ENCODE measurements at regions not wholly inside any gene's neighbourhood (a gene's known extent, or its start where the extent isn't known, plus 50 kb on each side); places are given as distances from the start of the nearest gene placed in this dataset.
"Not testable (repeated sequence)": the region's sequence is repeated elsewhere in the genome, so short reads cannot be mapped to it uniquely, and the experiment has no call there.

GRCh38 chr7:76736091-76736490 is 109.0 kb upstream of the POMZP3 start:
- H3K27ac ChIP-seq (ENCODE audit: low read depth, low read length); POLR2A ChIA-PET (ENCODE audit: partially characterized antibody); intact Hi-C loops (cut with micrococcal nuclease); H3K27me3 Mint-ChIP-seq; H3K36me3 Mint-ChIP-seq; DNase-seq; H3K9me3 ChIP-seq (ENCODE audit: control insufficient read depth in 1 of 2, low read length in 2 of 2); H3K27me3 ChIP-seq (ENCODE audit: insufficient read depth, low read length); CTCF ChIA-PET (ENCODE audit: partially characterized antibody); H3K4me3 Mint-ChIP-seq; H3K4me3 ChIP-seq (ENCODE audit: low read length in 2 of 2); H3K4me1 ChIP-seq (ENCODE audit: insufficient read depth, low read length); H3K36me3 ChIP-seq (ENCODE audit: insufficient read depth, low read length); H3K9me3 Mint-ChIP-seq; H3K27ac Mint-ChIP-seq: not testable (repeated sequence)
- peaks cover 1 to 11% (median 8%) of the 10 kb centered on the region in 4 donors for H3K4me1 Mint-ChIP-seq

GRCh38 chr7:76735668-76736067 is 108.6 kb upstream of the POMZP3 start:
- H3K9me3 ChIP-seq (ENCODE audit: control insufficient read depth in 1 of 2, low read length in 2 of 2); H3K27me3 ChIP-seq (ENCODE audit: insufficient read depth, low read length); H3K36me3 Mint-ChIP-seq; H3K27ac ChIP-seq (ENCODE audit: low read depth, low read length); H3K36me3 ChIP-seq (ENCODE audit: insufficient read depth, low read length); H3K27ac Mint-ChIP-seq; H3K4me3 ChIP-seq (ENCODE audit: low read length in 2 of 2); H3K9me3 Mint-ChIP-seq; H3K27me3 Mint-ChIP-seq; CTCF ChIA-PET (ENCODE audit: partially characterized antibody); intact Hi-C loops (cut with micrococcal nuclease); POLR2A ChIA-PET (ENCODE audit: partially characterized antibody); DNase-seq; H3K4me1 ChIP-seq (ENCODE audit: insufficient read depth, low read length): not testable (repeated sequence)
- Mint-ChIP-seq H3K4me1 (peaks cover 1 to 11% (median 8%) of the 10 kb centered on the region in 4 donors), H3K4me3 (peak overlapping the region in 1 of 8 donors; percentile 53)

DNA sequence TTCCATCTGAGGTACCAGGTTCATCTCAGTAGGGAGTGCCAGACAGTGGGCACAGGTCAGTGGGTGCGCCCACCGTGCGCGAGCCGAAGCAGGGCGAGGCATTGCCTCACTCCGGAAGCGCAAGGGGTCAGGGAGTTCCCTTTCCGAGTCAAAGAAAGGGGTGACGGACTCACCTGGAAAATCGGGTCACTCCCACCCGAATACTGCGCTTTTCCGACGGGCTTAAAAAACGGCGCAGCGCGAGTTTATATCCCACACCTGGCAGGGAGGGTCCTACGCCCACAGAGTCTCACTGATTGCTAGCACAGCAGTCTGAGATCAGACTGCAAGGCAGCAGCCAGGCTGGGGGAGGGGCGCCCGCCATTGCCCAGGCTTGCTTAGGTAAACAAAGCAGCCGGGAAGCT is 101.5 kb upstream of the POMZP3 start:
- DNase-seq; POLR2A ChIA-PET (ENCODE audit: partially characterized antibody); H3K4me3 ChIP-seq (ENCODE audit: low read length in 2 of 2); H3K36me3 Mint-ChIP-seq; intact Hi-C loops (cut with micrococcal nuclease); H3K27me3 ChIP-seq (ENCODE audit: insufficient read depth, low read length); H3K4me1 Mint-ChIP-seq; H3K27me3 Mint-ChIP-seq; H3K4me1 ChIP-seq (ENCODE audit: insufficient read depth, low read length); H3K9me3 Mint-ChIP-seq; H3K36me3 ChIP-seq (ENCODE audit: insufficient read depth, low read length); H3K4me3 Mint-ChIP-seq; H3K9me3 ChIP-seq (ENCODE audit: control insufficient read depth in 1 of 2, low read length in 2 of 2); H3K27ac Mint-ChIP-seq; H3K27ac ChIP-seq (ENCODE audit: low read depth, low read length); CTCF ChIA-PET (ENCODE audit: partially characterized antibody): not testable (repeated sequence)

GRCh38 chr7:76723928-76724327 is 96.8 kb upstream of the POMZP3 start:
- H3K9me3 ChIP-seq (ENCODE audit: control insufficient read depth in 1 of 2, low read length in 2 of 2); H3K36me3 ChIP-seq (ENCODE audit: insufficient read depth, low read length); CTCF ChIA-PET (ENCODE audit: partially characterized antibody); H3K4me1 Mint-ChIP-seq; H3K4me1 ChIP-seq (ENCODE audit: insufficient read depth, low read length); H3K27ac Mint-ChIP-seq; intact Hi-C loops (cut with micrococcal nuclease); POLR2A ChIA-PET (ENCODE audit: partially characterized antibody); H3K27me3 ChIP-seq (ENCODE audit: insufficient read depth, low read length); DNase-seq; H3K4me3 Mint-ChIP-seq; H3K36me3 Mint-ChIP-seq; H3K9me3 Mint-ChIP-seq; H3K4me3 ChIP-seq (ENCODE audit: low read length in 2 of 2); H3K27ac ChIP-seq (ENCODE audit: low read depth, low read length): not testable (repeated sequence)
- H3K27me3 Mint-ChIP-seq, result peaks cover 4 to 13% of the 10 kb centered on the region in 2 donors

GRCh38 chr7:76716551-76716950 is 89.5 kb upstream of the POMZP3 start:
- not testable (repeated sequence) for H3K36me3 Mint-ChIP-seq, H3K27ac Mint-ChIP-seq

GRCh38 chr7:76712926-76713325 is 85.8 kb upstream of the POMZP3 start:
- H3K27me3 Mint-ChIP-seq; intact Hi-C loops (cut with micrococcal nuclease); H3K4me1 Mint-ChIP-seq; H3K4me3 ChIP-seq (ENCODE audit: low read length in 2 of 2); H3K4me3 Mint-ChIP-seq; H3K36me3 ChIP-seq (ENCODE audit: insufficient read depth, low read length); POLR2A ChIA-PET (ENCODE audit: partially characterized antibody); DNase-seq; CTCF ChIA-PET (ENCODE audit: partially characterized antibody); H3K27ac Mint-ChIP-seq; H3K9me3 ChIP-seq (ENCODE audit: control insufficient read depth in 1 of 2, low read length in 2 of 2); H3K4me1 ChIP-seq (ENCODE audit: insufficient read depth, low read length); H3K36me3 Mint-ChIP-seq; H3K27ac ChIP-seq (ENCODE audit: low read depth, low read length); H3K27me3 ChIP-seq (ENCODE audit: insufficient read depth, low read length): not testable (repeated sequence)
- H3K9me3 Mint-ChIP-seq, result peaks cover 0 to 25% (median 13%) of the 10 kb centered on the region in 8 donors

More at GRCh38 chr7:76716551-76716950, 89.5 kb upstream of the POMZP3 start:
- intact Hi-C loops (cut with micrococcal nuclease); H3K27me3 ChIP-seq (ENCODE audit: insufficient read depth, low read length); H3K27ac ChIP-seq (ENCODE audit: low read depth, low read length); POLR2A ChIA-PET (ENCODE audit: partially characterized antibody); H3K4me1 Mint-ChIP-seq; H3K4me1 ChIP-seq (ENCODE audit: insufficient read depth, low read length); H3K9me3 ChIP-seq (ENCODE audit: control insufficient read depth in 1 of 2, low read length in 2 of 2); H3K36me3 ChIP-seq (ENCODE audit: insufficient read depth, low read length); CTCF ChIA-PET (ENCODE audit: partially characterized antibody); DNase-seq; H3K27me3 Mint-ChIP-seq; H3K4me3 ChIP-seq (ENCODE audit: low read length in 2 of 2); H3K4me3 Mint-ChIP-seq: not testable (repeated sequence)
- H3K9me3 Mint-ChIP-seq, result peaks cover 0 to 29% (median 15%) of the 10 kb centered on the region in 8 donors

DNA sequence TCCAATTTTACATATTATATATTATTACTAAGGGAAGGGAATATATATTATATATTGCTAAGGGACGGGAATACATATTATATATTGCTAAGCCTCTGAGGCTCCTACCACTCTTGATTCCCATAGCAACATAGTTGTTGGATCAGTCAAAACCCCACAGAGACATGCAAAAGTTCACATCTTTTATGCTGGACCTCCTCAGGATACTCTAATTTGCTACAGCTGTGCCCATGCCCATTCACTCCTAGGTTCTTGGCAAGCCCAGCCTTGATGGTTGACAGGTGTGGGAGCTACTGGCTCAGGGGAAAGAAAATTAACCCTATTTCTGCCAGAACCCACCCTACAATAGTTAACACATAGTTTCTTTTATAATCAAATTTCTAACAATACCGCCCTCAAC is 84.6 kb upstream of the POMZP3 start:
- H3K27ac ChIP-seq (ENCODE audit: low read depth, low read length); H3K4me1 Mint-ChIP-seq; H3K27me3 Mint-ChIP-seq; H3K27ac Mint-ChIP-seq; CTCF ChIA-PET (ENCODE audit: partially characterized antibody); intact Hi-C loops (cut with micrococcal nuclease); DNase-seq; H3K36me3 Mint-ChIP-seq; H3K27me3 ChIP-seq (ENCODE audit: insufficient read depth, low read length); POLR2A ChIA-PET (ENCODE audit: partially characterized antibody); H3K9me3 ChIP-seq (ENCODE audit: control insufficient read depth in 1 of 2, low read length in 2 of 2); H3K4me1 ChIP-seq (ENCODE audit: insufficient read depth, low read length); H3K4me3 ChIP-seq (ENCODE audit: low read length in 2 of 2); H3K36me3 ChIP-seq (ENCODE audit: insufficient read depth, low read length); H3K4me3 Mint-ChIP-seq: not testable (repeated sequence)
- peaks cover 0 to 19% (median 15%) of the 10 kb centered on the region in 8 donors for H3K9me3 Mint-ChIP-seq

DNA sequence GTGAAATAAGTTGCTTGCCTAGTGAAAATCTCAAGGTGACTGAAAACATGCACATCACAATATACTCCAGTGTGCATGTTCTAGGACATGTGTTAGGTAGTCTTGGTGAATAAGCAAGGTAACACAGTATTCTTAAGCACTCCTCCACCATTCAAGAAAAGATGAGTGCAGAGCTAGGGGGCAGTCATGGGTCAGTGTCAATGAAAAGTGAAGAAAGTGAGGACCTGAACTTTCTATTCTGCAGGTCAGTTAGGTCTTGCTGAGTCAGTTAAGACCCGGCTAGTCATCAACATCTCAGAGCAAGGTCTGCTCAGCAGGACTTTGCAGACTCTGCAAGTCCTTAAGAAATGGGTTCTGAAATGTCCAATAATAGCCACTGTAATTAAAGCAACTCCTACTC is 82.6 kb upstream of the POMZP3 start:
- H3K27ac Mint-ChIP-seq; CTCF ChIA-PET (ENCODE audit: partially characterized antibody); H3K36me3 Mint-ChIP-seq; DNase-seq; H3K4me1 ChIP-seq (ENCODE audit: insufficient read depth, low read length); POLR2A ChIA-PET (ENCODE audit: partially characterized antibody); H3K27me3 ChIP-seq (ENCODE audit: insufficient read depth, low read length); H3K27me3 Mint-ChIP-seq; H3K4me3 Mint-ChIP-seq; H3K4me3 ChIP-seq (ENCODE audit: low read length in 2 of 2); H3K9me3 ChIP-seq (ENCODE audit: control insufficient read depth in 1 of 2, low read length in 2 of 2); H3K4me1 Mint-ChIP-seq; intact Hi-C loops (cut with micrococcal nuclease); H3K27ac ChIP-seq (ENCODE audit: low read depth, low read length); H3K36me3 ChIP-seq (ENCODE audit: insufficient read depth, low read length): not testable (repeated sequence)
- H3K9me3 Mint-ChIP-seq, result peaks cover 0 to 11% (median 6%) of the 10 kb centered on the region in 8 donors
